NCI-H226 (cell line): ENCODE measurements at regions not wholly inside any gene's neighbourhood (a gene's known extent, or its start where the extent isn't known, plus 50 kb on each side); places are given as distances from the start of the nearest gene placed in this dataset.
"Not testable (repeated sequence)": the region's sequence is repeated elsewhere in the genome, so short reads cannot be mapped to it uniquely, and the experiment has no call there.

Experiments
- DNase-seq: peaks from one replicate; pipeline ENCODE4 v3.0.0-alpha.2; 2015

- DNase-seq: no peak
Measured at GRCh38 chr9:34783951-34784487, 74.1 kb upstream of the CCL21 start.

DNA sequence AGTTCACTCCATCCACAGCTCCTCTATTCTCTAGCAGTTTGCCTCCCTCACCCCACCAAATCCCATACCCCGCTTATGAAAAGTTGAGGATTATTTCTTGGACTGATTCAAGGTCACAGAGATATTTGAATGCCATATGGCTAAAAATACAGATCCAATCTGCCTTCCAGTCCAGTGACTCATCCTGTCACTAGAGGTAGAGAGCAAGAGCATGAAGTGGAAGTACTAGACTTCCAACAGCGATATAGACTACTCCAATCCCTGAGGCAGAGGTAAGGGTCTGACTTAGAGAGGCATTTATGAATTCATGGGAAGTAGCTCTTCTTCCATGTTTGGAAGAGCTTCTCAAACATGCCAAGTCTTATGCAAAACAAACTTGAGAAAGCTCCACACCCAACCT is 72.4 kb upstream of the CCL21 start:
- no peak for DNase-seq

- DNase-seq: no peak
Measured at GRCh38 chr9:34777666-34778065, 67.7 kb upstream of the CCL21 start.

DNA sequence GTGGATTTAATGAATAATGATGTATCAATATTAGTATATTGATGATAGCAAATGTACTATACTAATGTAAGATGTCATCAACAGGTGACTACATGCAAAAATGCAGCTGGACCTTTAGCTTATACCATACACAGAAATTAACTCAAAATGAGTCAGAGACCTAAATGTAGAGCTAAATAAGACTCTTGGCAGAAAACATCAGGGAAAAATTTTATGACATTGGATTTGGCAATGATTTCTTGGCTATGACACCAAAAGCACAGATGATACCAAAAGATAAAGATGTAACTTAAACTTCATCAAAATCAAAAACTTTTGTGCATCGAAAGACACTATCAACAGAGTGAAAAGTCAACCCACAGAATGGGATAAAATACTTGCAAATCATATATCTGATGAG is 64.0 kb upstream of the CCL21 start:
- DNase-seq: no peak

DNA sequence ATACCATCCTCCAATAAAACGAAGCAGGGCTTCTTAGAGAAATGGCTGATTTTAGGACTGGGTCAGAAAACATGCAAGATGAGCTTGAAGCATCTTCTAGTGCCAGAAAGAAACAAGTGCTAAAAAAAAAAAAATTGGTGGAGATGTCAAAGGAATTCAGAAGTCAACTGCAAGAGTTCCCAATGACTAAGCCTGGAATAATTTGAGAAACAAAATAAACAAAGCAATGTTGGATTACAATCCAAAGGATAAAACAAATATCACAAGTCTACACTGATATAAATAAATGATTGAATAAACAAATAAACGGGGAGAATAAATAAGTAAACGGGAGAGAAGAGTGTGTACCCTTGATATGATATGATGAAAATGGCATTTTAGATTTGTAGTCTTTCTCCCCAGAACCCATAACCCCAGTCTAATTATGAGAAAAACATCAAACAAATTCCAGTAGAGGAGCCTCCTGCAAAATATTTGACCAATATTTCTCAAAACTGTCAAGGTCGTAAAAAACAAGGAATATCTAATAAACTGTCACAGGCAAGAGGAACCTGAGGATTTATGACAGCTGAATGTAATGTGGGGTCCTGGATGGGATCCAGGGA is 63.5 kb upstream of the CCL21 start:
- DNase-seq: no peak

DNA sequence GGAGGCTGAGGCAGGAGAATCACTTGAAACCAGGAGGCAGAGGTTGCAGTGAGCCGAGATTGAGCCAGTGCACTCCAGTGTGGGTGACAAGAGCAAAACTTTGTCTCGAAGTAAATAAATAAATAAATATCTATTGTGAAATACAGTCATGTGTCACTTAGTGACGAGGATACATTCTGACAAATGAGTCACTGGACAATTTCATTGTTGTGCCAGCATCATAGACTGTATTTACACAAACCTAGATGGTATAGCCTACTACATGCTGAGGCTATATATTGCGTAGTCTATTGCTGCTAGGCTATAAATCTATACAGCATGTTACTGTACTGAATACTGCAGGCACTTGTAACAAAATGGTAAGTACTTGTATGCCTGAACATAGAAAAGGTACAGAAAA is 61.1 kb upstream of the CCL21 start:
- no peak for DNase-seq

DNA sequence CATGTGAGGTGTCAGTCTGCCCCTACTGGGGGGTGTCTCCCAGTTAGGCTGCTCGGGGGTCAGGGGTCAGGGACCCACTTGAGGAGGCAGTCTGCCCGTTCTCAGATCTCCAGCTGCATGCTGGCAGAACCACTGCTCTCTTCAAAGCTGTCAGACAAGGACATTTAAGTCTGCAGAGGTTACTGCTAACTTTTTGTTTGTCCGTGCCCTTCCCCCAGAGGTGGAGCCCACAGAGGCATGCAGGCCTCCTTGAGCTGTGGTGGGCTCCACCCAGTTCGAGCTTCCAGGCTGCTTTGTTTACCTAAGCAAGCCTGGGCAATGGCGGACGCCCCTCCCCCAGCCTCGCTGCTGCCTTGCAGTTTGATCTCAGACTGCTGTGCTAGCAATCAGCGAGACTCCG is 57.2 kb upstream of the CCL21 start:
- not testable (repeated sequence) for DNase-seq

- DNase-seq: peak; percentile 1
Measured at GRCh38 chr9:34760196-34761040, 50.5 kb upstream of the CCL21 start.
